ENCODE measurements at regions not wholly inside any gene's neighbourhood (a gene's known extent, or its start where the extent isn't known, plus 50 kb on each side); places are given as distances from the start of the nearest gene placed in this dataset.

- DNase-seq, result no peak
These were observed 105.2 kb upstream of the NEBL start for GRCh38 chr10:21002091-21002878.

DNA sequence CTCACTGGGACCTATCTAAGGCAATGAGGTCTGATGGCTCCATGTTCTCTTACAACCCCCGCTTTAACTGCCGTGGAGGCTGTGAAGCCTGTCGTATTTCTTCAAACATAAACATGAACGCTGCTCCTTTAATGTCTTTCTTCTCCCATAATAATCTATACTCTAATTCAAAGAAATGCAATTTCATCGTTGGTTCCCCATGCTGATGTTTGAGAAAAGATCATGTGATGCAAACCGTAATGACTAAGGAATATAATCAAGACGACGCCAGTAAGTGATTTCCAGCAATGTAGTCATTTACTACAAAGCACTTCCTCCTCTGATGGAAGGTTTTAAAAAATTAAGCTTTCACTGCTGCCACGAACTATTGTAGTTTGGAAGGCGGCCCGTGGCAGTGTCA, 102.6 kb upstream of the NEBL start:
- DNase-seq, result no peak

DNA sequence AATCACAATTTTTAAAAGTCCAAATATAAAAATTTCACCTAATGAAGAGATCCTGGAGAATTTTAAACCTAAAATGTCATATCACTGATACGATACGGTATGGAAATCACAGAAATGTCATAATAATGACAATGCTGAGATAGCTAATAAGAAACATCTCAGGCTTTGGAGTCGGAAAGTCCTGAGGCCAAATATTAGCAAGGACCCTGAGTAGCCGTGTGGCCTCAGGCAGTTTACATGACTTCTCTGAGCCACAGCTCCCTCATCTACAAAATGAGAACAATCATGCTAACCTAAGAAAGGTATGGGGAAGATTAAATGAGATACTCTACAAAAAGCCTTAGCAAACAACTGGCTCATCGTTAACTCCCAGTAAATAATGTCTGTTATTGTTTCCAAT, 100.9 kb upstream of the NEBL start:
- DNase-seq, result no peak

GRCh38 chr10:20995123-20995987, 98.2 kb upstream of the NEBL start:
- DNase-seq, result no peak

- no peak for DNase-seq
These were observed 96.9 kb upstream of the NEBL start for GRCh38 chr10:20993830-20994527.

DNA sequence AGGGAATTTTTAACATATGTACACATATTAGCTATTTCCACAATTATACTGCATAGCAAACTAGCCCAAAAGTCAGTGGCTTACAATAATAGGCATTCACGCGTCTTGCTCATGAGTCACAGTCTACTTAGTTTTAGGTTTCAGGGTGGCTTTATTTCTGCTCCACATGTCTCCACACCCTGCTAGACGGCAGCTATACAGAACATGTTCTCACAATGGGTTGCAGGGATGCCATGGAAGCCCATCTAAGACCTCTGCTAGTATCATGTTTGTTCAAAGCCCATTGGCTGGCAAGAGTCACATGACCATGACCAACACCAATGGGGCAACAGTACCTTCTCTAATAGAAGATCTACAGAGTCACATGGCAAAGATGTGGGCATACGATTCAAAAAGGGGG, 96.3 kb upstream of the NEBL start:
- DNase-seq, result no peak

DNA sequence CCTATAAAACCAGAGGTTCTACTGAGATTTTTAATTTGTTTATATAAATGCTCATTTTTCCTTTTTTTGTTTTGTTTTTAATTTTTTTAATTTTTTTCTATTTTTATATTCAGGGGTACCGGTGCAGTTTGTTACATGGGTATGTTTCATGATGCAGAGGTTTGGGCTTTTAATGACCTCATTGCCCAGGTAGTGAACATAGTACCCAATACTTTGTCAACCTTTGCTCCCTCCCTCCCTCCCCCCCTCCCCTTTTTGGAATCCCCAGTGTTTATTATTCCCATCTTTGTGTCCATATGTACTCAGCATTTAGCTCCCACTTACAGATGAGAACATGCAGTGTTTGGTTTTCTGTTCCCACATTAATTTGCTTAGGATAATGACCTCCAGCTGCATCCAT, 94.4 kb upstream of the NEBL start:
- DNase-seq, result no peak

GRCh38 chr10:20990604-20991003, 93.5 kb upstream of the NEBL start:
- DNase-seq, result no peak

DNA sequence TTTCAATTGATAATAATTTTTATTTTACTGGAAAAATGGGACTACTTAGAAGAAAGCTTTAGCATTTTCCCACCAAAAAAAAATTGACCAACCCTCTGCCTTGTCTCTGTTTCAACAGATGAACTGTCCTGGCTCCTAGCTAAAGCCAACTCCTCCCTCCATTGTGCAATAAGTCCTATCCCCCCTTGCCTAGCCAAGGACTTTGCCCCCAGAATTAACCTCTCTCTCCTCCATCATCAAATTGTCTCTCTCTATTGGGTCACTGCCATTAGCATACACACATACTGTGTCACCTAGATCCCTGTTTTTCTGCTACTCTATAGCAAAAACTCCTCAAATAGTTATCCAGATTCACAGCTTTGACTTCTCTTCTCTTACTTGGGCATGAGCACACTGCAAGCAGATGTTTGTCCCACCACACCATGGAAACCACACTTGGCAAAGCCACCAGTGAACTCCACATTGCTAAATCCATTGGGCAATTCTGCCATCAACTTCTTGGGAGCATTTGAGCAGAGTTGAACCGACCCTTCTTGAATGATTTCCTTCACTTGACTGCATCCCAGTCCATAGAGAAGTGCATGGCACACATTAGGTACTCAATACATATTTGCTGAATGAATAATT, 91.4 kb upstream of the NEBL start:
- DNase-seq, result no peak

DNA sequence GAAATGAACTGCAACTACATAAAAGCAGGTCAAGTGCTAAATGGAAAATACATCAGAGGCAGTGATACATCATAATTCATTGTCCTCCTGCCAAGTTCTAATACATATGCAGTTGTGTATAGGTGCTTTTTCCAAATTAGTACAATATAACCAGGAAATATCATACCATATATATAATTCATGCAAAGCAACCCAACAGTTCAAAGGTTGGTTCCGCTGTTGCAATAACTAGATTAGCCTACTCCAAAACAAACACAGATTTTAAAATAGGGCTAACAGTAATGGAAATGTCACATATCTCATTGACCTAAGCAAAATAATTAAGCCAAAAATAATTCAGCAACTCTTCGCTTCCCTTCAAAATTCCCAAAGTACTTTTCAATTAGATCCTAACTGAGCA, 88.9 kb upstream of the NEBL start:
- DNase-seq, result no peak

- DNase-seq, result no peak
These were observed 87.6 kb upstream of the NEBL start for GRCh38 chr10:20984662-20985061.

DNA sequence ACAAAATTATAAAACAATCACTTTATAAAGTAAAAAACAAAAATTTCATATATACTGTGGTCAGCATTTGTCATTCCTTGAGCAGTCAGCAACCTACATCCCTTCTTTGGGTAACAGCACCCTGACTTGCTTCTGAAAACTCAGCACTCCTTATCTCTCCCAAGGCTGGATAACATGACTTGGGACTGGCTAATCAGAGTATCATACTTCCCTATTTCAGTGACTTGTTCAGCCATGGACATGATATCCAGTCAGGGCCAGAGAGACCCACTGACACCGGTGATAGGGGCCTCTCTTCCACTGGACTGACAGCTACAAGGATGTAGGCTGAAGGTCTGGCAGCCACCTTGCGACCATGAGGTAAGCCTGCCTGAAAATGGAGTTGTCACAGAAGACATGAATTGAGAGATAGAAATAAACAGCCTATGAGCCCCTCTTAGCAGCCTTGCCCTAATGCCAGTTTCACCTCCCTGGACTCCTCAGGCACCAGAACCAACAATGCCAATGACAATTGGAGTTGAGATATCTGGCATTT, 84.4 kb upstream of the NEBL start:
- no peak for DNase-seq

- DNase-seq, result no peak
These were observed 81.5 kb upstream of the NEBL start for GRCh38 chr10:20978617-20979016.

DNA sequence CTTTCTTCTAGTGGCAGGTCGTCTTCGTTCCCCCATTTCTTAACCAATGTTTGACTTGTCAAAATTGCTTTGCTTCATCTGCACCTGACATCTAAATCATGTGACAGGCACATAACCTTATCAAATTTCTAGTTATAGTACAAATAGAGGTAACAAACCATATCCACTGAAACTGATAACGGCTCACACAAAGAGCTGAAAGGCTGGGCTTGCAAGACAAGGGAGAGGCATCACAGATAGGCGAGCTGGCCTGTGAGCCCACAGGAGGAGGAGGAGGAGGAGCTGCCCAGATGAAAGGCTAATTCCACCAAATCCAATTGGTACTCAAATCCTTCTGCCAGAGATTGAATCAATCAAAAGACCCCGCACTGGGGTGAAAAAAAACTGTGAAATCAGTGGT, 80.2 kb upstream of the NEBL start:
- no peak for DNase-seq

- DNase-seq, result no peak
These were observed 79.8 kb upstream of the NEBL start for GRCh38 chr10:20976891-20977290.

GRCh38 chr10:20976390-20976789, 79.3 kb upstream of the NEBL start:
- DNase-seq, result no peak

DNA sequence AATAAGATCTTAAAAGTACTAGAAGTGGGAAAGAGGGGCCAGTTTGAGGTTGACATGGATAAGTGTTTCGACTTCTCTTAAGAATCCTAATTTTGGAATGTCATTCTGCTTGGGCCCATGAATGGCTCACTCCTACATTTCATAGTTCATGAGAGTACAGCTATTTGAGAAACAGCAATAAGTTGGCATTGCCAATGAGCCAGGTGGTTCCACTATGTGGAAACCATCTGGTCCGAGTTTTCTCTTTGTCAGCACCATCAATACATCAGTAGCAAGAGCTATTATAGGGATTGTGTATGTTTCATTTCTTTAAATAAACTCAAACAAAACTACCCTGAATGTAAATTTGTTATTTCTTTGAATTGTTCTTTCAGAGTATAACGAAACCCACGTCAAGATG, 78.1 kb upstream of the NEBL start:
- no peak for DNase-seq

- no peak for DNase-seq
These were observed 75.8 kb upstream of the NEBL start for GRCh38 chr10:20972925-20973324.

DNA sequence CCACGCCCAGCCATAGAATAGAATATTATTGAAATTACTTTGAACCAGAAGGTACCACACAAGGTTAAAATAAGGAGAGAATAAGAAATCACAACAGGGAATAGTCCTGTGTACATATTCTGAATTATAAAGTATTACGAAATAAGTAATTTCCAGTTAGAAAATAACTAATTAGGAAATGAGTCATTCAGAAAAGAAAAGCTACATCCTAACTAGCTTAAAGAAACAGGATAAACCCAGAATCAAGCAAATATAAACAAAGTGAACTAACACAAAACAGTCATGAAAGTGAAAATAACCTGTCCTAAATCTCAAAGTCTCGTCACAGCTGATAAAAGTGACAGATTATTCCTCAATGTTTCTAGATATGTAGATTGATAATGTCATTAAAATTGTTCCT, 74.8 kb upstream of the NEBL start:
- no peak for DNase-seq

DNA sequence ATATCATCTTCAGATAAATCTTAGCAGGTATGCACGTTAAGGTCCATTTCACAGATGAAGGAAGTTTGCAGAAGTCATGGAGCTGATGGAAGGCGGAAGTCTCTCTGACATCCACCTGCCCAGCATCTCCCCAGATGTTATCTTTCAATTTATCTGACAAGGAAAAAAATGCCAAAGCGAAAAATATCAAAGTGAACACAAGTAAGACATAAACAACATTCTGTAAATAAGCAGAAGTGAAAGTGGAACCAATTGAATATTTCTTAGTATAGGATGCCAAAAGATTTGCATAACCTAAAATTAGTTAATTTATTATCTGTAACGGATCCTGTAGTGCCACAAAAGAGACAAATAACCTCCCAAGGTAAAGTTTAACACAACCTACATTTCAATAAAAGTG, 73.6 kb upstream of the NEBL start:
- DNase-seq, result no peak

DNA sequence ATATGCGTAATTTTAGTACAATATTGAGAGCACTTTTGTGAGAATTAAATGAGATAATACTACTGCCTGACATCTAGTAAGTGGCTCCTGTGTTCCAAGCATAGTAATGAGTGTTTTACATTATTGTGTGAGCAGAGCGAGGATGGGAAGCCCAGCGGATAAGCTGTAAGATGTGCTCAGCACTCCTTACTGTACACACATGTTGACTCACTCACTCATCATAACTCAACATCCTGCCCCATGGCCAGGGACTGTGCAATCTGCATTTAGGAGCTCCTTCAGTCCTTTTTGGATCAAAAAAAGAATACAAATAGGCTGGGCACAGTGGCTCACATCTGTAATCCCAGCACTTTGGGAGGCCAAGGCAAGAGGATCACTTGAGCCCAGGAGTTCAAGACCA, 72.9 kb upstream of the NEBL start:
- no peak for DNase-seq

DNA sequence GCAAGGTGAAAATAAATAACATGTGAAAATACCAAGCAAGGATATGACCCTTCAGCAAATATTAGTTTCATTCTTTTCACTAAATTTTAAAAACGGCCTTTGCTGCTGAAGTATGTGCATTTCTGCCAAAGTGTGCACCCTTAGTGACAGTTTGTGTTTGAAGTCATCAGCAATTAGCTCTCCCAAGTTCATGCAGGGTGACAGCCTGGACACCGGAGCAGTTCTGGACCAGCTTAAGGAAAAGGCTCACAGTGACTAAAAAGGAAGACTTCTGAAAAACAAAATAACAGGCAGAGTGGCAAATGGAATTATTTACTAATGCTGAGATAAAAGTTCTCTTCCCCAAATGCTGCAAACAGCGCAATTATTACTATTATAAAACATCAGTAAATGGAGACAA, 69.3 kb upstream of the NEBL start:
- no peak for DNase-seq
